ENCODE measurements at regions not wholly inside any gene's neighbourhood (a gene's known extent, or its start where the extent isn't known, plus 50 kb on each side); places are given as distances from the start of the nearest gene placed in this dataset.
A peak's percentile ranks its signal among the peaks of the same experiment; 100 is the strongest.
"Not testable (repeated sequence)": the region's sequence is repeated elsewhere in the genome, so short reads cannot be mapped to it uniquely, and the experiment has no call there.

DNA sequence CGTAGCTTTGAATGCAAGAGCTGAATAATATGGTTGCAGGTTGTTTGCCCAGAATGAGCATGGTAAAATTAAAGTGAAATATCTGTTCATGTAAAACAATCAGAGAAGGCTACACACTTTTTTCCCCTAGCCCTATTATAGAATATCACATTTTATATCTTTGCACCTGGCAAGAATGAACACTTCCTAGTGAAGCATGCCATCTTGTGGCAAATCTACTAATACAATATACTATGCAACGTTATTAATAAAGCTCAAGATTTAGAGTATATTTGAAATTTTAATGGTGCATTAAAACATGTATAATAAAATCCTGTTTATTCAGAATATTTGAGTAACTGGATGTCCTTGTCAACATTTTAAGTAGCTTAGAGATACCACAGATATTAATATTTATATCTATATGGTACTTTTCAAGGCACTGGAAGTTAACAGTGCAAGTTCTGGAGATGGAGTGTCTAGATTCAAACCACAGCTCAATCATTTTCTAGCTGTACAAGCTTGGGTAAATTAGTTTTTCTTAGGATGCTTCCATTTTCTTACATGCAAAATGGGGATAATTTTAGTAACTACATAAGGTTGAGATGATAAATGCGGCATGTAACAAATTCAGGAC is 643.1 kb upstream of the SEMA3D start:
- ATAC-seq (no peak), DNase-seq (no peak)
- intact Hi-C loops (cut with micrococcal nuclease), result no loop called here

DNA sequence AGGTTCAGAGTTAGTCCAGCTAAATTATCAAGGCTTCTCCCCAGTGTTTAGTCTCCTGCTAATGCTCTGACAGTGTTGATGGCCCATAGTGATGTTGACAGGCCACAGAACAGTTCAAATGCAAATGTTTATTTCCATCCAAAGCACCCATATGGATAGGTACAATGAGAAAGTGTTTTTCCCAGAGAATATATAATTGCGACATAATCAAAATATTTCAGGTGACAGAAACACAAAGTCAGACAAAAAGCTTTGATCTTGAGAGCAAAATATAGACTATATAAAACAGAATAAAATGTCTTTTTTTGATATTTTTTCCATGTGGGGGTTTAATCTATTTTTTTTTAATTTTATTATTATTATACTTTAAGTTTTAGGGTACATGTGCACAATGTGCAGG is 642.3 kb upstream of the SEMA3D start:
- intact Hi-C loops (cut with micrococcal nuclease), result no loop called here
- no peak for DNase-seq
- ATAC-seq, result no peak

DNA sequence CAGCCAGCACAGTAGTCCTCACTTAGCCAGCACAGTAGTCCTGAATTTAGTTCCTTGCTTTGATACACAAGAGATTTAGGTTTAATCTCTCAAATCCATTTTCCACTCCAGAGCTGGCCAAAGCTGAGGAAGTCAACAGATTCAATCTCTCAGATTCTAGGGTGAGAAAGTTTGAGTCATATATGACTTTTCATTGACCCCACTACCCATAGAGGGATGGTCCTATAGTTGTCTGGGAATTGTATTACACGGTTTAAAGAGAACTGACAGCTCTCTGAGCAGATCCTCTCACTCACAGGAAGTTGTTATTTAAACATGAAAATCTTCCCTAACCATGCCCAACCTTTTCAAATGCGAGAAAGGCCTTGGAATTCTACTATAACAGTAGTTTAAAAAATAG is 641.8 kb upstream of the SEMA3D start:
- ATAC-seq (no peak), DNase-seq (no peak)
- intact Hi-C loops (cut with micrococcal nuclease), result no loop called here

DNA sequence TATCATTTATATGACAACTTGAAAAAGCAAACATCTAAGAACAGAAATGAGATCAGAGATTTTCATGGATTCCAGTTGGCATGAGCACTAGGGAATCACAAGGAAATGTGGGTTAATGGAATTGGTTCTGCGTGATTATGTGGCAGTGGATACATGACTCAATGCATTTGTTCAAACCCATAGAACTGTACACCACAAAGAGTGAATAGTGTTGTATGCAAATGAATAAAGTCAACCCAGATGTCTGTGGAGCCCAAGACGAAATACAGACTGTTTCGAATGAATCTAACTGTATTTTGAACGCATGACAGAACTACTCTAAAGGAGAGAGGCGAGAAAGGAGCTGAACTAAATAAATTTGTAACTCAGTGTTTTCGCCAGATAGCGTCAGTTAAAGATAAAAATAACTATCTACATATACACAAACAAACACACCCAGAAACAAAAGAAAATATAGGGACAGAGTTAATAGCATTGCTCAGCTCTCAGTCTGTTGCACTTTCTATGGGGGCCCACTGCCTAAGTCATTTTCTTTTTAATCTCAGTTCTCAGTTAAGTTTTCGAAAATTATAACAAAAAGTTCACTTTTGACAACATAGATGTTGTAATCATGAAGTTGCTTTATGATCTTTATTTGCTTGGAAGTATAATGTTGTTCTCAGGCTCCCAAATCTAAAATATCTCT is 636.7 kb upstream of the SEMA3D start:
- intact Hi-C loops (cut with micrococcal nuclease), result no loop called here
- DNase-seq, result no peak
- ATAC-seq, result no peak

DNA sequence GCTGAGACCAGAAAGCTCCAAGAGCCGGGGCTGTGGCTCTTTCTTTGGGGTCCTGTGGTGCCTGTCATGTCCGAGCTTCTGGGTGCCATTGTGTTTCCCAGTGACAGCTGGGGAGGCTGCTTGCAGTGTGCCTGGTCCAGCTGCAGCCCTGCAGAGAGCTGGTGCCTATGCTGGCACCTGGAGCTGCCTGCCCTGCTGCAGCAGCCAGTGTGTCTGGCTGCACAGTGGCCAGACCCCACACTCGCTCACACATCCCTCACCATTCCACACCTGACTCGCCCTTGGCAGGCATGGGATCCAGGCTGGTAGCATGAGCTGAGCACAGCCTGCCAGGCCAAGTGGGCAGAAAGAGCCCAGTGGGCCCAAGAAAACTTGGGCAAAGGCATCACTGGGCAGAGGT is 635.1 kb upstream of the SEMA3D start:
- DNase-seq (peak; percentile 12), ATAC-seq (no peak)
- intact Hi-C loops (cut with micrococcal nuclease), result no loop called here

DNA sequence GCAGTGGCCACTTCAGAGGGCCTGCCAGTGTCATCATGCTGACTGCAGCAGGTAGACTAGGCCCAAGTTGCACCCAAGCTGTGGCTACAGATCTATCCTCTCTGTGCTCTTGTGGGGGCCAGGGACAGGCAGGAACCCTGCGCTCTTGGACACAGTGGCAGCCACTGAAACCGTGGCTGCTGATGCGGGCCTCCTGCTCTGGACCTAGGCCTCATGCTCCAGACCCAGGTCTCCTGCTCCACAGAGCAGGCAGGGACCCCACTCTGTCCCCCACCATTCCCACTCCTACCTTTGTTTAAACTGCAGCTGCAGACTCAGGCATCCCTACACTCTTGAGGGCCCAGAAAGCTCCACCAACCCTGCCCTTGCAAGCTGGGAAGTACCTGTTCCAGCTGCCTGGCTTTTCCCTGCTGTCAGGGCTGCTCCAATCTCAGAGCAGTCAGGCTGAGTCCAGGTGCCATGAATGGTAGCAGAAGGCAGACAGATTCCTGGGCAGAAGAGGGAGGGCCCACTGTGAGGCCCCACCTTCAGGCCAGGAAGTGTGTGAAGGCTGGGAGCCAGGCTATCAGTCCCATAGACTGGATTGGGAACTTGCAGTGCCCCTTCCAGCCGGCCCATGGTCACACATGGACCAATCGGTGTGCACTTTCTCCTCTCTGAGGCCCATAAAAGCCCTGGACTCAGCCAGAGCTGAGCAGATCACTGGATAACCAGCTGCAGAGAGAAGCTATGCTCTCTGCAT is 634.0 kb upstream of the SEMA3D start:
- intact Hi-C loops (cut with micrococcal nuclease), result no loop called here
- DNase-seq (no peak), ATAC-seq (no peak)

DNA sequence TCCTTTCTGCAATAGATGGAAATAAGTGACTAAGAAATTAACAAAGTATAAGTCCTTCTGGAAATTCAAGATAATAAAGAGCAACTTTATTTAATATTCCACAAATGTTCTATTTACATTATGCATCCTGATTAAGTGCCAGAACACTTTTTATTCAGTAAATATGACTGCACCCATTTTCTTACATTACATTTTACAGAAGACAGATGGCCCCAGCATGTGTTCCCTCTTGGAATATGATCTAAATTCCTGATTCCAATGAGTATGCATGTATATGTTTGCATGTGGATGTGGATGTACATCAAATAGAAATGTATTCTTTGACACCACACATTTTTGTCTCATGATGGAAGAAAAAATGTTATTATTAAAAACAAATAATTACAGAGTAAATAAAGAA is 628.7 kb upstream of the SEMA3D start:
- intact Hi-C loops (cut with micrococcal nuclease), result no loop called here
- ATAC-seq (no peak), DNase-seq (no peak)

DNA sequence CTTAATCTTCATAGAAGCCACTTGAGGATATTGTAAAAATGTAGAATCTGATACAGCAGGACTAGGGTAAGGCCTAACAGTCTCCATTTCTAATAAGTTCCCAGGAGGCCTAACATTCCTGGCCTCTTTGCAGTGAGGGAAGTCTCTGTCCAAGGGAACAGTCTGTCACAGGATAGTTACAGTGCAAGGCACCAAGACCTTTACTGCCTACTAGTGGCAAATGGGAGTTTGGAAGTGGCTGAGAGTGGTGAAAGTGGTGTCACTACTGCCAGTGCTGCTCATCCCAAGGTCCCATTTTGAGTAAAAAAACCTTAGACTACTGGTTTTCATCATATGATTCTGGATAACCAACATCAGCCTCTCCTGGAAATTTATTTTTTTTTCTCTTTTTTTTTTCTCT is 619.5 kb upstream of the SEMA3D start:
- intact Hi-C loops (cut with micrococcal nuclease), result no loop called here
- ATAC-seq (no peak), DNase-seq (no peak)

DNA sequence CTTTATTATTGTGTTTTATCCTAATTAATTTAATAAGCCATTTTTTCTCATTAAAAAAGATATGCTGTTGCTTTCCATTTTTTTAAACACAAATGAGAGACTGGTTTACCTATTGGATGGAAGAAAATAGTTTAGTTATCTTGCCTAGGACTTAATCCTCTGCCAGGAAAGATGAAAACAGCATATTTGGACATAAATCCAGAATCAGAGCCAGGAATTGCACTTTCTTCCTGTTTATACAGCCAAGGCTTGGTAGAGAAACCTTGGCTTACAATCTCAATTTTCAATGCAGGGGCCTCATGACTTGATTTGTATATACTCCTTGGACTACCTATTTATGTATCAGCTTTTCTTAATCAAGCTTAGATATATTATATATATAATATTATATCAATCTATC is 618.8 kb upstream of the SEMA3D start:
- intact Hi-C loops (cut with micrococcal nuclease), result no loop called here
- ATAC-seq, result no peak
- DNase-seq, result no peak

DNA sequence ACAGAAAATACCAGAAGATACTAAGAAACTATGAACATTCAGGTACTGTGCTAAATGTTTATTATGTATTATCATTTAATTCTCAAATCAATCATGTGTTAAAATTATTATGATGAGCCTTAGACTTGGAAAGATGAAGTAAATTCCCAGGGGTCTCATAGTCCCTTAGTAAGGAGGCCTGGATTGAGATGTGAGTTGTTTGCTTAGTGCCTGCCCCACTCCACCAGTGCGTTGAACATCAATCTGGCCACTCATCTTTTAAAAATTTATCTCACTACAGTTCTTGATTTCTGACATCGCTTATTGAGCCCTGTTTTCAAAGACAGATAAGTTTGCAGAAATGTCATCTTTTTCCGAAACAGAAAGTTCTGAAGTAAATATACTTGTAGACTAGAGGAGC is 618.4 kb upstream of the SEMA3D start:
- no peak for DNase-seq
- ATAC-seq, result no peak
- intact Hi-C loops (cut with micrococcal nuclease), result no loop called here

DNA sequence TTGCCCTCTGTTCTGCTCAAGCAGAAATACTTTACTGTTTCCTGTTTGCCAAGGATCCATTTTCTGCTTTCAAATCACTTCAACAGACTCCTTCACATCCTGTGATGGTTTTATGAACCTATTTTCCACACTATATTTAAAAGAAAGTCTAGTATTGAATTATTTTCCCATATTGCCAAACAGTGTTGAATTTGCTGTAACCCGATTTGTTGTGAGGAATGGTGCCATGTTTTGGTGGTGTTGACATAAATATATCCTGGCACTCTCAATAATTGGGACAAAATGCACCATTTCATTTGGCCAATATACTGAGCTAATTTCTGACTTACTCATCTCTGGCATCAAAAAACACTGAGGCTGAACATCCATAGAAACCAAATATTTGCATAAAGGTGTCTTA is 615.4 kb upstream of the SEMA3D start:
- intact Hi-C loops (cut with micrococcal nuclease), result no loop called here
- DNase-seq (no peak), ATAC-seq (no peak)

DNA sequence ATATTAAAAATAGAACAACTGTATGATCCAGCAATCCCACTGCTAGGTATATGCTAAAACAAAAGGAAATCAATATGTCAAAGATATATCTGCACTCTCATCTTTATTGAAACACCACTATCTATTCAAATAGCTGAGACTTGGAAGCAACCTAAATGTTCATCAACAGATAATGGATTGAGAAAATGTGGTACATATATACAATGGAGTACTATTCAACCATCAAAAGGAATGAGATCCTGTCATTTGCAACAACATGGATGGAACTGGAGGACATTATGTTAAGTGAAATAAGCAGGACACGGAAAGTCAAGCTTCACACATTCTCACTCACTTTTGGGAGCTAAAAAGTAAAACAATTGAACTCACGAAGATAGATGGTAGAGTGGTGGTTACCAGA is 610.1 kb upstream of the SEMA3D start:
- intact Hi-C loops (cut with micrococcal nuclease), result no loop called here
- ATAC-seq (no peak), DNase-seq (no peak)

DNA sequence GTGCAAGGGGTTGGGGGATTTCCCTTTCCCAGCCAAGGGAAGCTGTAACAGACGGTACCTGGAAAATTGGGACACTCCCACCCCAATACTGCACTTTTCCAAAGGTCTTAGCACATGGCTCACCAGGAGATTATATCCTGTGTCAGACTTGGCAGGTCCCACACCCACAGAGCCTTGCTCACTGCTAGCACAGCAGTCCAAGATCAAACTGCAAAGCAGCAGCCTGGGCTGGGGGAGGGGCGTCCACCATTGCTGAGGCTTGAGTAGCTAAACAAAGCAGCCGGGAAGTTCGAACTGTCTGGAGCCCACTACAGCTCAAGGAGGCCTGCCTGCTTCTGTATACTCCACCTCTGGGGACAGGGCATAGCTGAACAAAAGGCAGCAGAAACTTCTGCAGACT is 604.2 kb upstream of the SEMA3D start:
- ATAC-seq; DNase-seq; intact Hi-C loops (cut with micrococcal nuclease): not testable (repeated sequence)

DNA sequence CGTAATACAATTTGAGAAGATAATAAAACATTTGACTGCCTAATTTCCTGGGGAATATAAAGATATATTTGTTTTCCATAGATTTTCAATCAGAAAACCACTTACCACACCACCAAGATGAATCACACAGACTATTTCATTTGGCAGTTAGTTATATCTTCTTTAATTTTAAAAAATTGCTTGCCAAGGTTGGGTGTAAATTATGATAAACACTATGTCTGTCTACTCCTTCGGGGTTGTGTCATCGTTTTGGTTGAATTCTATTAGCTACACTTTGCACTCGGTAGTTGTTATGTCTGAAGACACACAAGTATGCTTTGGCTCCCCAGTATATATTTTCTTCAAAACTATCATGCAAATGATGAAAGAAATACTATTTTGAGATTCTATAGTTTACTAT is 594.8 kb upstream of the SEMA3D start:
- DNase-seq (no peak), ATAC-seq (no peak)
- intact Hi-C loops (cut with micrococcal nuclease), result no loop called here

DNA sequence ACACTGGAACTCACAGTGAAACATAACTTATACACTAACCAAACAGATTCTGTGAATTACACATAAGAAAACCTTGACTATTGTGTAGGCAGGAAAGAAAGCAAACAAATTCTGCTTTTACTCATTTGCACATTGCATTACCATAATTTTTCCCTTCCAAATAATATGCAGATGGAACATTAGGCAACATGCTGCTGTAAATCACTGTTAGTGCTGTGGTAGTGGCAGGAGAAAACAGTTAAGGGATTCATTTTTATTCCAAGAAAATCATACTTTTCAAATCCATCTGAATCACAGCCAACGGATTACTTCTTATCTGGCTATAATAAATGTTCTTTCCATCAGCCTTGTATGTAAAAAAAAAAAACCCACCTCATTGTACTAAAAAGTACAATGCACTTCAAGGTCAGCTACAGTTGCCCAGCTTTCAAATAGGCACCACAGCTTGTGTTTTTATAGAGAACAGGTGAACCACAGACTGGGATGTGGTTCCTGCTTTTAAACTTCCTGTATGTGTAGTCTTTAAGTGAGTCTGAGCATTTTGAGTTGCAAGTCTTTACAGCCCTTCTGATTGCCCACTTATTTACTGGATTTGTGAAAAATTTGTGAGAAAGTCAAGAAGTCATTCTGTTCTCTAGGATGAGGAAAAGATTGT is 590.0 kb upstream of the SEMA3D start:
- no peak for ATAC-seq

DNA sequence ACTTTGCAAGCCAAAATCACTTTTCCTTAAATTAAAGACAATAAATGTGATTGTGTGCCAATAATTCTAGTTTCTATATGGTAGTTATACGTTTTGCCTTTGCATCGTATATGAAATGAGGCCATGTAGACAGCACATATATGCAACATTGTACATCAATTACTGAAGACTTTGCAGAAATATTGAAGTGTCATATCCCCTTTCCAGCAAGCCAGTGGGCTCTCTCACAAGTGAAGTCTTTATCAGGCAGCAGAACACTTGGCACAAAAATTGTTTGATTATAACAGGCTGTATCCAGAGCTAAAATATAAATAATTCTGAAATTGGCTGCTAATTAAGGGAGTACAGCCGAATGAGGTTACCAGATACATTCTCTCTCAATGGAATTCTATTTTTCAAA is 588.6 kb upstream of the SEMA3D start:
- intact Hi-C loops (cut with micrococcal nuclease), result no loop called here
- no peak for ATAC-seq
- DNase-seq, result no peak

More for the DNA sequence above, 590.0 kb upstream of the SEMA3D start:
- no peak for DNase-seq
- intact Hi-C loops (cut with micrococcal nuclease), result no loop called here

DNA sequence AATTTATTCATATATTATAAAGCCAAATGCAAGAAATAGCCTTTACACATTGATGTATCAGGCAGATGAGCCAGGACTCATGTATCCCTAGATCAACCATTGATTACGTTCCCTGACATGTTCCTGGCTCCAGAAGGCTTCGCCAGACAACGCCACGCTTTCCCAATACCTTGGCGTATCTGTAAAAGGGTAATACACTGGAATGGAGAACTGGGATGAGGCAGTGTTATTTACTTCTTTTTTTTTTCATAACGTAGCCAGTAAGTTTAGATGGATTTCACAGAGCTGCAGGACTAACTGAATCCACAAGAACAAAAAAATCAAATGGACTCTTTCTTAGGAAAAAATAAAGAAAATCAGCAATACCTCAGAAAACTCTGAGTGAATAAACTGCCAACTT is 588.1 kb upstream of the SEMA3D start:
- ATAC-seq, result no peak
- no peak for DNase-seq
- intact Hi-C loops (cut with micrococcal nuclease), result no loop called here

DNA sequence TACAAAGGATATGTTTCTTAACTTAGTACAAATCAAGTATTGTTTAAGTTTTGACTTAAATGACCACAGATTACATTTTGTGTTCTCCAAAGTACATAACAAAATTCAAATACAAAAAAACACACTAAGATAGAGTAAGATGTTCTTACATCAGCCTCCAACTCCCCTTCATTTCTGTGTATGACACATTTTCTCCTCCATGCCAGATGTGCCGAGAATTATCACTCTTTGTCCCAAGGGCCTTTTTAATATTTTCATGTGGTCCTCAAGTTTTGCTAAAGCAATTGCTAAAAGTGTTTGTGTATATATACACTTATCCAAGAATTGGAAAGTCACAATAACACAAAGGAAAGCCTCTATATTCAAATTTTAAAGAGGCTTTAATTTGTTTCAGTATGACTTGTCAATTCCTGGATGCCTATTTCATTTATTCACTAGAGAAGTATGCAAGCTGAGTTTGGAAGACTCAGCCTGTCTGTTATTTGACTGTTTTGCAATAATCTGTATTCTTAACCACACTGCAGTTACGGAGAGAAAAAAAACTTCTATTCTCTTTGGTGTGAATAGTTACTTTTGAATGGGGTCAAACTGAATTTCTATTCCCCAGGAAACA is 586.4 kb upstream of the SEMA3D start:
- ATAC-seq, result peak; percentile 45
- DNase-seq, result no peak
- intact Hi-C loops (cut with micrococcal nuclease), result no loop called here

DNA sequence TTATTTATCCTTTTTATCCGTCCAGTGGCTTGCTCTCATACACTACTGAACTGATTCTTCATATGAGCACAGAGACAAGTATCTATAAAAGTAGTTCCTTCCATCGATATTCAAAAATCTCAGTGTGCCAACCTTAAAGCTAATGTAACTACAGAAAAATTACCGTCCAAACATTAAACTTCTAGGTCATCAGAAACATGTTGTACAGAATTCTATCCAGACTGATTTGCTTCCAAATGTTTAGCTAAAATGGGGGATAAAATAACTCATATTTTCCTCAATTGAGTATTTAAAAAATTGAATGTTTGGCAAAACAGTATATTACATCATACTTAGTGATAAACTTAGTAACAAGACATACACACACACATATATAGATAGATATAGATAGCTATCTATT is 584.7 kb upstream of the SEMA3D start:
- ATAC-seq (no peak), DNase-seq (no peak)
- intact Hi-C loops (cut with micrococcal nuclease), result no loop called here

DNA sequence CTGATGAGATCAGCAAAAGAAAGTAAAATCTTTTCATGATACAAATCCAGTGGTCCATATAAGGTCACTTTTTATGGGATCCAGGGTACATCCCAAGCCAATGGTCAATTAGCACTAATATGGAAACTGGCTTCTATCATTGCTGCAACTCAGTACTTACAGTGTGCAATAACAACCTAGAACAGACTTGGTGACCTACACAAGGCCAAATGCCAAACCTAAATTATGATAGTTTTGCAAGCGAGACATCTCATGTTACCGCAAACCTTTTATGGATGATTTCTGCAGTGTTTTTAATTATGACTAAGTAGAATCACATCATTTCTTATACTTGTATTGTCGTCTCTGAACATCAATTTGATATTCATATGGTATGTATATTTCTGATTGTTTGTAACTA is 583.5 kb upstream of the SEMA3D start:
- intact Hi-C loops (cut with micrococcal nuclease), result no loop called here
- DNase-seq (no peak), ATAC-seq (no peak)
